Choroid plexus epithelial cell (primary cell): ENCODE measurements at regions not wholly inside any gene's neighbourhood (a gene's known extent, or its start where the extent isn't known, plus 50 kb on each side); places are given as distances from the start of the nearest gene placed in this dataset.

Experiments used
- DNase-seq: peaks from one replicate; pipeline ENCODE4 v3.0.0-alpha.2; 2010; ENCODE audit warnings: low read depth
- H3K4me3 ChIP-seq: 2 replicates; pipeline ENCODE4 v1.5.1; 2011; ENCODE audit warnings: low read depth, mild to moderate bottlenecking, control low read depth, low read length, moderate library complexity
- TF ChIP-seq, protein P1 (sequence below): conservative IDR thresholded peaks from 2 replicates; pipeline ENCODE4 v1.5.1; 2011; ENCODE audit warnings: low read depth, mild to moderate bottlenecking, control low read depth, inconsistent platforms, low read length, moderate library complexity

DNA sequence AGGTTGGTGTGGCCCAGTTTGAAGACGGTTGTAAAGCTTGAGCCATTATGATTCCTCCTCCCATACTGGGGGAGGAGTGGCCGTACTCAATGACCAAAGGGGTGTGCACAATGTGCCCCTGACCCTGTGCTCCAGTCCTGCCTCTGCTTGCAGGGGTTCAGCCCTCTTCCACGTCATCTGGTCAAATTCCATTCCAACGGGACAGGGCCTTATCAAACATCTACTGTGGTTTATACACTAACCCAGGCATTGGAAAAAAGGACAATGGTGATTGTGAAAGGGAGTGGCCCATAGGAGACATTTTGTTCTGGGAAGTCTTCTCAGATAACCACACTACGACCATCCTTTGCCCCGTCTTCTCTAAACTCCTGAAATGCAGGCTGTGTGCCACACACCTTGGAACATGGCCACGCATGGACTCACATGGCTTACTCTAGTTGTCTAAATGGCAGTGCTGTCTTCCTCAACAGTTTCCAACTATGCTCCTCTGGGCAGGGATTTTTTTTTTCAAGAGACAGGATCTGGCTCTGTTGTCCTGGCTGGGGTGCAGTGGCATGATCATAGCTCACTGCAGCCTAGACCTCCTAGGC lies 103.0 kb downstream of the JCAD start:
- TF ChIP-seq, protein P1, sequence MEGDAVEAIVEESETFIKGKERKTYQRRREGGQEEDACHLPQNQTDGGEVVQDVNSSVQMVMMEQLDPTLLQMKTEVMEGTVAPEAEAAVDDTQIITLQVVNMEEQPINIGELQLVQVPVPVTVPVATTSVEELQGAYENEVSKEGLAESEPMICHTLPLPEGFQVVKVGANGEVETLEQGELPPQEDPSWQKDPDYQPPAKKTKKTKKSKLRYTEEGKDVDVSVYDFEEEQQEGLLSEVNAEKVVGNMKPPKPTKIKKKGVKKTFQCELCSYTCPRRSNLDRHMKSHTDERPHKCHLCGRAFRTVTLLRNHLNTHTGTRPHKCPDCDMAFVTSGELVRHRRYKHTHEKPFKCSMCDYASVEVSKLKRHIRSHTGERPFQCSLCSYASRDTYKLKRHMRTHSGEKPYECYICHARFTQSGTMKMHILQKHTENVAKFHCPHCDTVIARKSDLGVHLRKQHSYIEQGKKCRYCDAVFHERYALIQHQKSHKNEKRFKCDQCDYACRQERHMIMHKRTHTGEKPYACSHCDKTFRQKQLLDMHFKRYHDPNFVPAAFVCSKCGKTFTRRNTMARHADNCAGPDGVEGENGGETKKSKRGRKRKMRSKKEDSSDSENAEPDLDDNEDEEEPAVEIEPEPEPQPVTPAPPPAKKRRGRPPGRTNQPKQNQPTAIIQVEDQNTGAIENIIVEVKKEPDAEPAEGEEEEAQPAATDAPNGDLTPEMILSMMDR: no peak
- H3K4me3 ChIP-seq: no peak overlapping the region
- no peak for DNase-seq

DNA sequence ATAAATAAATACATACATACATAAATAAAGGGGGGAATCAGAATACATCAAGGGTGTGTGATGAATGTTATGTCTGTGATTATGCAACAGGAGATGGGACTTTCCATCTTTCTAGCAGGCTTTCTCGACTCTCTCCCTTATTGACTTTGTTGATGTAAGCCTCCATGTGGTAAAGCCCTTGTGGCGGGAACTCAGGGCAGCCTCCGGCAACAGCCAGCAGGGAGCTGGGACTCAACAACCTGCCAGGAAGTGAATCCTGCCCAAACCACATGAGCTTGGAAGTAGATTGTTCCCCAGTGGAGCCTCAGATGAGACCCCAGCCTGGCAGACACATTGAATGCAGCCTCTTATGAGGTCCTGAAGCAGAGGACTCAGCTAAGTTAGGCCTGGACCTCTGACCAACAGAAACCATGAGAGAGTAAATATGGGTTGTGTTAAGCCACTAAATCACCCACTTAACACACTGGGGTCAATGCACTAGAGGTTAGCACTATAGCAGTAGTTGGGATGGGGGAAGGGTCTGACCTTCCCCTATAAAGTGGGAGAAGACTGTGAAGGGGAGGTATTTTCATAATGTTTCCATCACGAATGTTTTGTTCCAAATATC lies 104.0 kb downstream of the JCAD start:
- TF ChIP-seq, protein P1: peak; percentile 43
- peak; percentile 91 for DNase-seq
- no peak overlapping the region for H3K4me3 ChIP-seq

DNA sequence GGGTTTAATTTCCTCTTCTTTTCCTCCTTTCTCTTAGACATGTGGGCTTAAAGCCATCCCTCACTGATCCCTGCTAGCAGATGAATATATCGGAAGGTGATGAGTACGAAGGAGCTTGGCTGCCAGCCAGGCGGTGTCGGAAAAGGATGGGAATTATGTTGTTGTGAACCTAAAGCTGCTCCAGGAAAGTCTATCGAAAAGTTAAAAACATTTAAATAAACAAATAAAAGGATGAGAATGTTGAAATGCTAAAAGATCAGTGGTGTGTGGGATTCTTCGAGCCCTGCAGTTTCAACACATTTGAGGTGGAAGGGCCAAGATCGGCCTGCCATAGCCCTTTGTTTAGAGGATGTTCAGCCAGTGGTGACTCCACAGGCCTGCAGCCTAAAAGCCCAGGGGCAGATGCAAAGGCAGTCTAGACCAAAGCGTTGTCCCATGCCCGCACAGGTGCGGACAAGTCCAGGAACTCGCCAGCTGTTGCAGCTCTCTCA lies 107.9 kb downstream of the JCAD start:
- DNase-seq: peak; percentile 89
- H3K4me3 ChIP-seq: no peak overlapping the region
- TF ChIP-seq, protein P1: no peak

DNA sequence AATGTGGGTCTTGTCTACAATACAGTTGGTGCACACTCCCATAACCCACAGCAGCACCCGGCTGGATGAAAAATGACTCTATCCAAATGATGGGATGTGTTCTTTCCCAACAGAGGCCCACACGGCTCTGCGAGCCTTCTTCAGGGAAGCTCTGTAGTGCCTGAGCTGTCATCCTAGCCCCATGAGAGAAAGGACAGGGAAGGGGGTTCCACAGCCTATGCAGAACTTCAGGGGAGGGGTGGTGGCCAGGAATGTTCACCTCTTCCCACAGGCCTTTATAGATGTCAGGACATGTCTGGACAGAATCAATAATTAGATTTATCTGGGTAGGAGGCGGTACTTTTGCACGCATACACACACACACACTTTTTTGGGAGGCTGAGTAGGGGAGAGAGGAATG lies 109.0 kb downstream of the JCAD start:
- TF ChIP-seq, protein P1: no peak
- no peak overlapping the region for H3K4me3 ChIP-seq
- no peak for DNase-seq

DNA sequence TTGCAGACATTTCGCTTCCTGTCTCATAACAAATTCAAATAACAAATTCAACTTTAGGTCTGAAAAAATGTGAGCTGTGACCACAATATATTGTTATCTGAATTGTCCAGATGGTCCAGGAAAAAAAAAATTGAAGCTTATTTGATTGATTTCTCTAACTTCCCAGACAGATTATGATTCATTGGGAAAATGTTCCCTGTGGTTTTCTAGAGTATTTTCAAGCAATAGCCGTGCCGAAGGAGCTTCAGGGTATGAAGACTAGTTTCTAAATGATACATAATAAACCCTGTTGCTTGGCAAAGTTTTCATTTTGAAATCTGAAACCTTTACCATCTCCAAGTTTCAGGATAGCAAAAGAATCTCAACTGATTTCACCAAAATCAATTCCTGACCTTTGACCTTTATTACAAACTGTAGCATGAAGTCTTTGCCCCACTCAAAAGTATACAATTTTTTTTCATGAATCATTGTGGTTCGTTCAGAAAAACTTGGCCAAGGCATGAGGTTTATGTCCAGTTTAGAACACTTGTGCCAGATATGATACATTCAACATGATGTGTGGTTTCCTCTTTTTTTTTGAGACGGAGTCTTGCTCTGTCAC lies 109.9 kb downstream of the JCAD start:
- TF ChIP-seq, protein P1: no peak
- no peak overlapping the region for H3K4me3 ChIP-seq
- peak; percentile 94 for DNase-seq

DNA sequence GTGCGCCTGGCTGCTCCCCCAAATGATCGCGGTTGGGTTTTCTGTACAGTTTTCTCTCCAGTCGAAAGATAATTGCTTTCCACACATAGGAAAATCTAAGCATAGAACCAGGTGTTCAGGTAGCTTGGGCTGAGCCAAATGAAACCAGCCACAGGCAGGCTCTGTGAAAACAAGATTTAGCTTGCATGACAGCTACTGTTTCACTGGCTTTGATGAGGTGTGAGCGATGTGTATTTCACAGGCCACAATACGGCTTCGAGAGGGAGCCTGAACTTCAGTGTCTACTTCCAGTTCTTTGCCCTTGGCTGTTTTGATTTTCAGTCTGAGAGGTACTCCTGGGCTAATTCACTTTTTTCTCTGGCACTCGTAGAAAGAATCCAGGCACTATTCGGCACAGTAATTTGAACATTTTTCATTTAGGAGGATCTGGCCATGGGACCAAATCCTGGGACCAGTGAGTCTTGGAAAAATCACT lies 110.5 kb downstream of the JCAD start:
- DNase-seq: peak; percentile 55
- no peak overlapping the region for H3K4me3 ChIP-seq
- TF ChIP-seq, protein P1: no peak

DNA sequence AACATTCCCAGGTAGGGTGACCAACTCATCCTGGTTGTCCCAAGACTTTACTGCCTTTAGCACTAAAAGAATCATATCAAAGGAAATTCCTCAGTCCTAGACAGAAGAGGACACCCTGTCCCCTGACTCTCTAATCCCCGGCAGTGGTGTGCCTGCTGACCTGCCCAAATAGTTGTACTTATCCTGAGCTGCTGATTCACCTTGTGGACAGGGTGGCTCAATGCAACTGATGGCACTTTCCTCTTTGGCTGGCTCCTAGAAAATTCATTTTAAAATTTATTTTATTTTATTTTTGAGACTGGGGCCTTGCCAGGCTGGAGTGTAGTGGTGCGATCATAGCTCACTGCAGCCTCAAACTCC lies 111.7 kb downstream of the JCAD start:
- TF ChIP-seq, protein P1: peak; percentile 9
- DNase-seq: no peak
- H3K4me3 ChIP-seq: no peak overlapping the region
